ENCODE measurements at regions not wholly inside any gene's neighbourhood (a gene's known extent, or its start where the extent isn't known, plus 50 kb on each side); places are given as distances from the start of the nearest gene placed in this dataset.

GRCh38 chr18:43465483-43465882 lies 188.2 kb upstream of the SYT4 start:
- TF ChIP-seq CTCF (IDR thresholded peaks at IDR 0.05) (no peak), POLR2A (IDR thresholded peaks at IDR 0.05) (no peak)
